Smooth muscle cell (in vitro differentiated cells): ENCODE measurements at regions not wholly inside any gene's neighbourhood (a gene's known extent, or its start where the extent isn't known, plus 50 kb on each side); places are given as distances from the start of the nearest gene placed in this dataset.
"Not testable (repeated sequence)": the region's sequence is repeated elsewhere in the genome, so short reads cannot be mapped to it uniquely, and the experiment has no call there.

ENCODE experiments used
- DNase-seq: peaks from one replicate; lab custom pipeline; 2025; ENCODE audit not compliant: unreplicated experiment; lab: John Stamatoyannopoulos, UW
- H2AFZ ChIP-seq: fragments of 200-600 bp; sonication (generic); 2 replicates; pipeline ENCODE4 v1.6.0; 2016; ENCODE audit warnings: antibody characterized with exemption, low read depth, mild to moderate bottlenecking
- H3F3A ChIP-seq: fragments of 200-600 bp; sonication (generic); 2 replicates; pipeline ENCODE4 v1.6.0; 2017; ENCODE audit warnings: antibody characterized with exemption, low read depth
- H3K27ac ChIP-seq: fragments of 200-600 bp; sonication (generic); 2 replicates; pipeline ENCODE4 v1.5.1; 2016; ENCODE audit warnings: low read depth, mild to moderate bottlenecking
- H3K27me3 ChIP-seq: fragments of 200-600 bp; sonication (generic); 2 replicates; pipeline ENCODE4 v1.6.1; 2016; ENCODE audit warnings: low read depth, mild to moderate bottlenecking
- H3K36me3 ChIP-seq: fragments of 200-600 bp; sonication (generic); 2 replicates; pipeline ENCODE4 v1.5.1; 2016; ENCODE audit warnings: low read depth
- H3K4me1 ChIP-seq: fragments of 200-600 bp; sonication (generic); 2 replicates; pipeline ENCODE4 v1.5.1; 2016; ENCODE audit warnings: low read depth
- H3K4me2 ChIP-seq: fragments of 200-600 bp; sonication (generic); 2 replicates; pipeline ENCODE4 v1.6.0; 2016; ENCODE audit warnings: mild to moderate bottlenecking
- H3K4me3 ChIP-seq: fragments of 200-600 bp; sonication (generic); 2 replicates; pipeline ENCODE4 v1.5.1; 2016; ENCODE audit warnings: mild to moderate bottlenecking
- H3K79me2 ChIP-seq: fragments of 200-600 bp; sonication (generic); 2 replicates; pipeline ENCODE4 v1.6.0; 2016; ENCODE audit warnings: low read depth, mild to moderate bottlenecking
- H3K9ac ChIP-seq: fragments of 200-600 bp; sonication (generic); 2 replicates; pipeline ENCODE4 v1.6.0; 2016; ENCODE audit warnings: low read depth
- H3K9me3 ChIP-seq: fragments of 200-600 bp; sonication (generic); replicated peaks from 2 replicates; pipeline ENCODE4 v1.5.1; 2016; ENCODE audit warnings: low read depth
- H4K20me1 ChIP-seq: fragments of 200-600 bp; sonication (generic); 2 replicates; pipeline ENCODE4 v1.6.0; 2016; ENCODE audit warnings: low read depth
- CTCF ChIP-seq: fragments of 200-600 bp; sonication (generic); IDR thresholded peaks from 2 replicates; pipeline ENCODE4 v1.5.1; 2017; ENCODE audit warnings: borderline replicate concordance, mild to moderate bottlenecking, antibody characterized with exemption; ENCODE audit not compliant: insufficient read depth, poor library complexity, severe bottlenecking
- WGBS: methylation state at CpG from one replicate; pipeline ENCODE4 v1.1.7; 2016; ENCODE audit warnings: low lambda C conversion rate; 5-methylcytosine and 5-hydroxymethylcytosine counted together

DNA sequence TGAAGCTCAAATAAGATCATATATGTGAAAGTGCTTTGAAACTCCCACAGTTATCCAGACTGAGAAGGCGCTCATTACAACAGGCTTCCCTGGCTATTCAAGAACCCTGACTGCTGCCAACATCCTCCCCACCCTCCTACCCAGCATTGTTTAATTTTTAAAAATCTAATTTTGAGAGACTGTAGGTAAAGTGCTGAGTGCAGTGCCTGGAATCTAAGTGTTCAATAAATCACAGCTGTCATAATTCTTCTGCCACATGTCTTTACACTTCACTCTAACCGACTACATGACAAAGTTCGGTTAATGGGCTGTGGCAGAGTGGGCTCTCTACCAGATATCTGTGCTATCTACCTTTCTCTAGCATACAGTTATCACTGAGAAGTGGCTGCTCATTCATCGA lies 255.6 kb upstream of the C9orf72 start:
- WGBS = 93% methylated on average over 4 of the region's 4 CpGs
- no peak for TF ChIP-seq CTCF

DNA sequence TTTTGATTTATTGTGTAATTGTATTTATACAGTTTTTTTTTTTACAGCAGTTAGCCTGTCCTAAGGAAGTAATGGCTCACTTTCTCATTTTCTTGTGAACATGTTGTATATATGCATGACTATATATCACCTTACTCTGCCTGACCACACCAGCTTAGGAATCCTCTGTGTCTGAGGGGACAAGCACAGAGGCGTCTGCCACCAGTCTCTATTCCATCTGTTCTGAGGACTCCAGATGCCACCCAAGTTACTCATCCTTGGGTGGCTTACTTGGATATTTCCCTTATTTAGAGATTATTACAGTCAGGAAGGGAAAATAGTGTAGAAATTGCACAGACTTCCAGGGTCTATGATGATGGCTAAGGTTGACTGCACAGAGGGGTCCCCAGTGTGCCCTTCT lies 256.3 kb upstream of the C9orf72 start:
- Histone ChIP-seq H3K9ac (no peak overlapping the region), H3K4me3 (no peak overlapping the region), H3K79me2 (no peaks in the 10 kb centered on the region), H3F3A (no peaks in the 10 kb centered on the region), H3K36me3 (no peaks in the 10 kb centered on the region), H4K20me1 (no peaks in the 10 kb centered on the region), H3K27ac (peak overlapping the region; percentile 66), H3K27me3 (no peaks in the 10 kb centered on the region), H2AFZ (peak overlapping the region; percentile 29), H3K4me1 (no peaks in the 10 kb centered on the region), H3K9me3 (no peaks in the 10 kb centered on the region), H3K4me2 (peak overlapping the region; percentile 27)
- WGBS = 12% methylated on average over 1 of the region's 1 CpG
- TF ChIP-seq CTCF = no peak
- DNase-seq = no peak

More for the DNA sequence above, 255.6 kb upstream of the C9orf72 start:
- H4K20me1 ChIP-seq = no peaks in the 10 kb centered on the region
- no peaks in the 10 kb centered on the region for H3F3A ChIP-seq
- H3K27me3 ChIP-seq = no peaks in the 10 kb centered on the region
- H3K27ac ChIP-seq = peak overlapping the region; percentile 66
- no peaks in the 10 kb centered on the region for H3K79me2 ChIP-seq
- no peaks in the 10 kb centered on the region for H3K4me1 ChIP-seq
- H3K36me3 ChIP-seq = no peaks in the 10 kb centered on the region
- no peaks in the 10 kb centered on the region for H3K9me3 ChIP-seq
- DNase-seq = no peak
- no peak overlapping the region for H3K9ac ChIP-seq
- H3K4me3 ChIP-seq = no peak overlapping the region
- peak overlapping the region; percentile 27 for H3K4me2 ChIP-seq
- H2AFZ ChIP-seq = peak overlapping the region; percentile 26

DNA sequence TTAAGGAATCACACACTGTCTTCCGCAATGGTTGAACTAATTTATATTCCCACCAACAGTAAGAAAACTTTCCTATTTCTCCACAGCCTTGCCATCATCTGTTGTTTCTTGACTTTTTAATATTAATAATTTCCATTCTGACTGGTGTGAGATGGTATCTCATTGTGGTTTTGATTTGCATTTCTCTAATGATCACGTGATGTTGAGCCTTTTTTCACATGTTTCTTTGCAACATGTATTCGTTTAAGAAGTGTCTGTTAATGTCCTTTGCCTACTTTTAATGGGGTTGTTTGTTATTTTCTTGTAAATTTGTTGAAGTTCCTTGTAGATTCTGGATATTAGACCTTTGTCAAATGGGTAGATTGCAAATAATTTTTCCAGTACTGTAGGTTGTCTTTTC lies 258.8 kb upstream of the C9orf72 start:
- H3K36me3 ChIP-seq, H3F3A ChIP-seq, H3K27ac ChIP-seq, H3K79me2 ChIP-seq, H3K9ac ChIP-seq, H3K4me2 ChIP-seq, H4K20me1 ChIP-seq, DNase-seq, H3K9me3 ChIP-seq, H3K27me3 ChIP-seq, H3K4me3 ChIP-seq, H3K4me1 ChIP-seq, H2AFZ ChIP-seq: not testable (repeated sequence)
- 84% methylated on average over 3 of the region's 3 CpGs for WGBS

DNA sequence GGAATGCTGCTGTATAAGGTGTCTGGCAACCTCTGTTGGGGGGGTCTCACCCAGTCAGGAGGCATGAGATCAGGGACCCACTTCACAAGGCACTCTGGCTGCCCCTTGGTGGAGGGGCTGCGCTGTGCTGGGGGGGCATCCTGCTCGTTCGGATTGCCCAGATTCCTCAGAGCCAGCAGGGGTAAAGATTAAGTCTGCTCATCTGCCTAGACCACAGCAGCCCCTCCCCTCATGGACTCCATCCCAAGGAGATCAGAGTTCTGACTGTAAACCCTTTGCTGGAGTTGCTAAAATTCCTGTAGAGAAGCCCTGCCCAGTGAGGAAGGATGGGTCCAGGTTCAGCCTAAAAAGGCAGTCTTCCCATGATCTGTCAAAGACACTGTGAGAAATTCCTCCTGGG lies 262.0 kb upstream of the C9orf72 start:
- H3K9me3 ChIP-seq = no peaks in the 10 kb centered on the region
- no peak overlapping the region for H3K27ac ChIP-seq
- no peak overlapping the region for H3K4me3 ChIP-seq
- H3K27me3 ChIP-seq = no peaks in the 10 kb centered on the region
- H3K36me3 ChIP-seq = no peaks in the 10 kb centered on the region
- H3K9ac ChIP-seq = no peak overlapping the region
- 98% methylated on average over 3 of the region's 3 CpGs for WGBS
- H4K20me1 ChIP-seq = no peaks in the 10 kb centered on the region
- no peak for DNase-seq
- H3F3A ChIP-seq = no peaks in the 10 kb centered on the region
- H2AFZ ChIP-seq = no peak overlapping the region
- H3K79me2 ChIP-seq = no peaks in the 10 kb centered on the region
- H3K4me1 ChIP-seq = no peaks in the 10 kb centered on the region
- no peak for TF ChIP-seq CTCF
- no peak overlapping the region for H3K4me2 ChIP-seq
